H1 (cell line): ENCODE measurements at regions not wholly inside any gene's neighbourhood (a gene's known extent, or its start where the extent isn't known, plus 50 kb on each side); places are given as distances from the start of the nearest gene placed in this dataset.

ENCODE experiments used
- CTCF ChIA-PET: fragments of 300-600 bp; sonication (Branson Sonifier 250); formaldehyde crosslinking; loops from one replicate; lab custom pipeline; 2021; ENCODE audit not compliant: partially characterized antibody; lab: Charles Lee
- POLR2A ChIA-PET: fragments of 300-600 bp; sonication (Branson Sonifier 250); formaldehyde crosslinking; loops from one replicate; lab custom pipeline; 2021; ENCODE audit warnings: inconsistent platforms; ENCODE audit not compliant: partially characterized antibody; lab: Charles Lee
- DNase-seq, 2 experiments: peaks; one replicate each; pipeline versions ENCODE4 v3.0.0 to v3.0.0-alpha.2; 2010 to 2022; ENCODE audit warnings: low spot score in 2 of 2, low read depth in 1 of 2, mixed read lengths in 1 of 2
- FAIRE-seq: peaks from 2 replicates; lab custom pipeline; 2011; peaks lifted over from hg19 to GRCh38; lab: Jason Lieb, UNC
- H2AFZ ChIP-seq: 2 replicates; pipeline ENCODE4 v1.8.1; 2012; ENCODE audit warnings: low read length, inconsistent platforms
- H2AK5ac ChIP-seq: 2 replicates; pipeline ENCODE4 v1.6.1; 2013; ENCODE audit warnings: low read depth, low read length
- H2BK120ac ChIP-seq: replicated peaks from 2 replicates; pipeline ENCODE3; 2013; ENCODE audit warnings: low read depth, low read length, inconsistent platforms
- H2BK12ac ChIP-seq: 2 replicates; pipeline ENCODE4 v1.6.1; 2013; ENCODE audit warnings: low read depth, low read length
- H2BK15ac ChIP-seq: 2 replicates; pipeline ENCODE4 v1.6.1; 2013; ENCODE audit warnings: low read length
- H2BK20ac ChIP-seq: 2 replicates; pipeline ENCODE4 v1.6.1; 2013; ENCODE audit warnings: low read length
- H2BK5ac ChIP-seq: 2 replicates; pipeline ENCODE4 v1.6.1; 2013; ENCODE audit warnings: low read depth, low read length
- H3K14ac ChIP-seq: 2 replicates; pipeline ENCODE4 v1.6.1; 2013; ENCODE audit warnings: inconsistent platforms; ENCODE audit not compliant: insufficient read length
- H3K18ac ChIP-seq: 2 replicates; pipeline ENCODE4 v1.6.1; 2013; ENCODE audit warnings: low read length; ENCODE audit errors: extremely low read depth
- H3K23ac ChIP-seq: 2 replicates; pipeline ENCODE4 v1.6.1; 2013; ENCODE audit warnings: inconsistent platforms; ENCODE audit not compliant: insufficient read length
- H3K23me2 ChIP-seq: 2 replicates; pipeline ENCODE4 v1.6.1; 2013; ENCODE audit warnings: low read depth, low read length
- H3K27ac ChIP-seq: 2 replicates; pipeline ENCODE4 v1.6.1; 2011; ENCODE audit warnings: low read depth, low read length, inconsistent platforms
- H3K27me3 ChIP-seq, 4 experiments: replicated peaks in 1 of 4; 1 replicate in 1 of 4; 2 replicates in 3 of 4; pipeline versions ENCODE4 v1.6.1 to v1.8.1; 2011 to 2013; ENCODE audit warnings: low read length in 3 of 4, mild to moderate bottlenecking in 3 of 4, inconsistent platforms in 2 of 4, mixed read lengths in 2 of 4, moderate library complexity in 1 of 4; ENCODE audit not compliant: control insufficient read depth in 3 of 4, insufficient read depth in 3 of 4; ENCODE audit errors: extremely low read depth in 1 of 4
- H3K36me3 ChIP-seq, 4 experiments: 2 replicates each; pipeline versions ENCODE4 v1.6.1 to v1.8.1; 2011 to 2013; ENCODE audit warnings: mild to moderate bottlenecking in 4 of 4, low read length in 3 of 4, moderate library complexity in 2 of 4, control low read depth in 1 of 4, inconsistent platforms in 1 of 4; ENCODE audit not compliant: insufficient read depth in 4 of 4, control insufficient read depth in 2 of 4
- H3K4ac ChIP-seq: replicated peaks from 2 replicates; pipeline ENCODE3; 2013; ENCODE audit warnings: low read length, low read depth, mixed read lengths, inconsistent platforms; ENCODE audit not compliant: insufficient read length
- H3K4me1 ChIP-seq, 4 experiments: replicated peaks in 1 of 4; 1 replicate in 1 of 4; 2 replicates in 3 of 4; pipeline versions ENCODE4 v1.6.1 to v1.8.1; 2011 to 2013; ENCODE audit warnings: low read length in 3 of 4, inconsistent platforms in 2 of 4, mixed read lengths in 1 of 4; ENCODE audit not compliant: insufficient read depth in 4 of 4, control insufficient read depth in 3 of 4
- H3K4me2 ChIP-seq, 2 experiments: 2 replicates each; pipeline versions ENCODE4 v1.6.1 to v1.8.1; 2011 to 2013; ENCODE audit warnings: low read depth in 2 of 2, low read length in 2 of 2, control low read depth in 1 of 2, inconsistent platforms in 1 of 2, mild to moderate bottlenecking in 1 of 2; ENCODE audit not compliant: insufficient read depth in 1 of 2
- H3K4me3 ChIP-seq, 4 experiments: fragments of 200-600, 300-600 bp in 1 of 4; sonication (generic), shearing (Covaris generic), sonication (Bioruptor Twin) in 1 of 4; 2 replicates each; pipeline versions ENCODE4 v1.5.1 to v1.8.1; 2011 to 2016; ENCODE audit warnings: low read length in 4 of 4, low read depth in 3 of 4, control low read depth in 2 of 4, inconsistent platforms in 2 of 4, mild to moderate bottlenecking in 2 of 4, mixed read lengths in 1 of 4, moderate library complexity in 1 of 4; ENCODE audit not compliant: insufficient read depth in 2 of 4; ENCODE audit errors: extremely low read depth in 1 of 4
- H3K56ac ChIP-seq: replicated peaks from 2 replicates; pipeline ENCODE3; 2013; ENCODE audit warnings: low read depth, mild to moderate bottlenecking, mixed read lengths, low read length, inconsistent platforms; ENCODE audit not compliant: insufficient read length
- H3K79me1 ChIP-seq: 2 replicates; pipeline ENCODE4 v1.6.1; 2013; ENCODE audit warnings: low read depth, low read length, control low read depth
- H3K79me2 ChIP-seq, 2 experiments: 2 replicates each; pipeline versions ENCODE4 v1.6.1 to v1.8.1; 2012 to 2013; ENCODE audit warnings: low read length in 2 of 2, mild to moderate bottlenecking in 2 of 2, inconsistent platforms in 1 of 2; ENCODE audit not compliant: insufficient read depth in 2 of 2, control insufficient read depth in 1 of 2
- H3K9ac ChIP-seq, 4 experiments: replicated peaks in 1 of 4; 1 replicate in 1 of 4; 2 replicates in 3 of 4; pipeline versions ENCODE4 v1.6.1 to v1.8.1; 2011 to 2013; ENCODE audit warnings: low read depth in 3 of 4, low read length in 3 of 4, control low read depth in 2 of 4, mild to moderate bottlenecking in 2 of 4, moderate library complexity in 2 of 4, inconsistent platforms in 1 of 4; ENCODE audit errors: extremely low read depth in 1 of 4
- H3K9me3 ChIP-seq, 2 experiments: 2 replicates each; pipeline versions ENCODE4 v1.6.1 to v1.8.1; 2012 to 2013; ENCODE audit warnings: mild to moderate bottlenecking in 2 of 2, moderate library complexity in 2 of 2, control low read depth in 1 of 2, inconsistent platforms in 1 of 2, low read depth in 1 of 2, low read length in 1 of 2, mixed read lengths in 1 of 2; ENCODE audit not compliant: insufficient read depth in 2 of 2
- H4K20me1 ChIP-seq, 2 experiments: replicated peaks in 1 of 2; 2 replicates each; pipeline versions ENCODE3 to v1.8.1; 2011 to 2013; ENCODE audit warnings: inconsistent platforms in 2 of 2, low read length in 2 of 2, mild to moderate bottlenecking in 1 of 2; ENCODE audit not compliant: insufficient read depth in 2 of 2, control insufficient read depth in 1 of 2
- H4K5ac ChIP-seq: 2 replicates; pipeline ENCODE4 v1.6.1; 2013; ENCODE audit warnings: low read length, low read depth, mixed read lengths, inconsistent platforms; ENCODE audit not compliant: insufficient read length
- H4K8ac ChIP-seq: 2 replicates; pipeline ENCODE4 v1.8.0; 2013; ENCODE audit warnings: mild to moderate bottlenecking, moderate library complexity, low read length, inconsistent platforms; ENCODE audit not compliant: insufficient read depth; ENCODE audit errors: extremely low read depth
- H4K91ac ChIP-seq: replicated peaks from 2 replicates; pipeline ENCODE3; 2013; ENCODE audit warnings: low read length, mixed read lengths, inconsistent platforms; ENCODE audit not compliant: insufficient read length
- CBX5 ChIP-seq: fragments of 300-800, 300-1000 bp; sonication (generic); IDR thresholded peaks from 2 replicates; pipeline ENCODE4 v1.7.1; 2016; ENCODE audit warnings: antibody characterized with exemption, low read length, low read depth
- GABPA ChIP-seq: IDR thresholded peaks from 2 replicates; pipeline ENCODE4 v1.6.1; 2011; ENCODE audit warnings: mild to moderate bottlenecking, low read length, moderate library complexity, borderline replicate concordance; ENCODE audit not compliant: insufficient read depth
- GTF2F1 ChIP-seq: IDR thresholded peaks from 2 replicates; pipeline ENCODE4 v1.6.1; 2012; ENCODE audit warnings: low read depth, low read length, improper control_type of control experiment, borderline replicate concordance
- JUN ChIP-seq: IDR thresholded peaks from 2 replicates; pipeline ENCODE4 v1.6.1; 2011; ENCODE audit warnings: low read depth, mild to moderate bottlenecking, improper control_type of control experiment, low read length
- JUND ChIP-seq: IDR thresholded peaks from 2 replicates; pipeline ENCODE4 v1.6.1; 2011; ENCODE audit warnings: mild to moderate bottlenecking, improper control_type of control experiment, low read length
- SAP30 ChIP-seq: fragments of 300-600 bp; sonication (generic); IDR thresholded peaks from 2 replicates; pipeline ENCODE4 v1.7.1; 2012; ENCODE audit warnings: low read length, moderate library complexity, mild to moderate bottlenecking, inconsistent platforms; ENCODE audit not compliant: insufficient read depth, insufficient replicate concordance
- SIRT6 ChIP-seq: IDR thresholded peaks from one replicate; pipeline ENCODE4 v1.7.1; 2012; ENCODE audit warnings: low read length, inconsistent platforms
- SP4 ChIP-seq: IDR thresholded peaks from 2 replicates; pipeline ENCODE4 v1.6.1; 2012; ENCODE audit warnings: low read length, inconsistent platforms
- TBP ChIP-seq: IDR thresholded peaks from 2 replicates; pipeline ENCODE4 v1.6.1; 2011; ENCODE audit warnings: low read depth, low read length, improper control_type of control experiment
- ZNF274 ChIP-seq: IDR thresholded peaks from 2 replicates; pipeline ENCODE4 v1.7.0; 2012; ENCODE audit warnings: low read length, borderline replicate concordance; ENCODE audit errors: extremely low read depth
- WGBS, 2 experiments: shearing (Covaris generic) in 1 of 2; methylation state at CpG; one replicate each; pipeline versions ENCODE4 v1.1.6 to v1.1.7; 2013 to 2015; ENCODE audit warnings: low lambda C conversion rate in 2 of 2, mixed read lengths in 2 of 2, inconsistent platforms in 1 of 2, low coverage in 1 of 2, missing lambda C conversion rate in 1 of 2; ENCODE audit not compliant: insufficient replicate concordance in 2 of 2, insufficient coverage in 1 of 2, insufficient read length in 1 of 2; ENCODE audit errors: extremely low coverage in 1 of 2, missing lambda C conversion rate in 1 of 2; 5-methylcytosine and 5-hydroxymethylcytosine counted together
- TF ChIP-seq, protein P1 (sequence below), 3 experiments: IDR thresholded peaks; 1 replicate in 2 of 3; 2 replicates in 1 of 3; pipeline versions ENCODE4 v1.5.1 to v1.6.1; 2011; ENCODE audit warnings: low read length in 3 of 3, mild to moderate bottlenecking in 3 of 3, inconsistent platforms in 2 of 3, low read depth in 1 of 3, moderate library complexity in 1 of 3; ENCODE audit not compliant: insufficient read depth in 1 of 3; ENCODE audit errors: control extremely low read depth in 1 of 3

DNA sequence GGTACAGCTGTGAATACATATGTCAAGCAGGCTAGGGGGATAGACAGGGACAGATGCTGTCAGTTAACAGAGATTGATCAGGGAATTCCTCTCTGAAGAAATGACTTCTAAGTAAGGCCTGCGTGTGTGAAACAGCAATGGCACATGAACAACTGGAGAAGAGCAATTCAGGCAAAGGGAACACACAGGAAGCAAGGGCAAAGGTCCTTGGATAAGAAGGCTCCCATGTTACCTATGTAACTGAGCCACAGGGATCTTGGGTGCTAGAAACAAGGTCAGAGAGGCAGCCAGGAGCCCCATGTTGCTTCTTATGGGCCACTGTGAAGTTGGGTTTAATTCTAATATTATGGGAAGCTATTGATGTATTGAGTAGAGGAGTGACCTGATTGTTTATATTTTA, 373.7 kb upstream of the ACVR2A start:
- H3K27me3 ChIP-seq: no peaks in the 10 kb centered on the region
- no peaks in the 10 kb centered on the region for H3K79me2 ChIP-seq
- H3K9me3 ChIP-seq: no peaks in the 10 kb centered on the region
- H4K8ac ChIP-seq: no peak overlapping the region
- H4K20me1 ChIP-seq: no peaks in the 10 kb centered on the region
- no peak overlapping the region for H2BK120ac ChIP-seq
- no peak for FAIRE-seq
- H2BK20ac ChIP-seq: no peak overlapping the region
- H4K91ac ChIP-seq: no peak overlapping the region
- CTCF ChIA-PET: interaction anchor here (1.1 to 1.5 kb wide), 3 partner anchors 10 to 351 kb away, joined by 3 to 7 read pairs (median 3); no protein-coding TSS in a partner anchor
- H3K56ac ChIP-seq: no peak overlapping the region
- POLR2A ChIA-PET: interaction anchor here (2.1 kb wide), 1 partner anchor 13 kb away, joined by 4 read pairs; no protein-coding TSS in a partner anchor
- H3K18ac ChIP-seq: no peak overlapping the region; the same call in 1 of the 2 replicates
- H3K4me1 ChIP-seq: peaks cover 0 to 17% (median 11%) of the 10 kb centered on the region in 4 experiments; a peak in 6 of 7 replicates
- no peak overlapping the region for H2AK5ac ChIP-seq
- H3K14ac ChIP-seq: no peak overlapping the region
- H2AFZ ChIP-seq: no peak overlapping the region
- H2BK5ac ChIP-seq: no peak overlapping the region
- no peak overlapping the region for H3K4me3 ChIP-seq
- H3K27ac ChIP-seq: no peak overlapping the region
- H4K5ac ChIP-seq: no peak overlapping the region
- H2BK12ac ChIP-seq: no peak overlapping the region
- H3K4ac ChIP-seq: no peak overlapping the region
- 0 out of 2 replicates have a peak overlapping the region, but pooled peaks have one; percentile 50 for H2BK15ac ChIP-seq
- no peak overlapping the region for H3K4me2 ChIP-seq
- H3K23ac ChIP-seq: no peak overlapping the region
- DNase-seq: no peak
- H3K36me3 ChIP-seq: no peaks in the 10 kb centered on the region
- peaks cover 2% of the 10 kb centered on the region; the same call in 1 of the 2 replicates for H3K23me2 ChIP-seq
- H3K79me1 ChIP-seq: no peaks in the 10 kb centered on the region
- WGBS, 2 experiments: 88% methylated on average over 1 of the region's 1 CpG; no CpG with 5 or more reads in 1 of the 2 experiments
- no peak overlapping the region for H3K9ac ChIP-seq
- no peak for TF ChIP-seq SAP30
- no peak for TF ChIP-seq ZNF274
- TF ChIP-seq JUN: no peak
- TF ChIP-seq SIRT6: no peak
- no peak for TF ChIP-seq CBX5
- no peak for TF ChIP-seq GABPA
- TF ChIP-seq TBP: no peak
- no peak for TF ChIP-seq SP4
- TF ChIP-seq, protein P1, sequence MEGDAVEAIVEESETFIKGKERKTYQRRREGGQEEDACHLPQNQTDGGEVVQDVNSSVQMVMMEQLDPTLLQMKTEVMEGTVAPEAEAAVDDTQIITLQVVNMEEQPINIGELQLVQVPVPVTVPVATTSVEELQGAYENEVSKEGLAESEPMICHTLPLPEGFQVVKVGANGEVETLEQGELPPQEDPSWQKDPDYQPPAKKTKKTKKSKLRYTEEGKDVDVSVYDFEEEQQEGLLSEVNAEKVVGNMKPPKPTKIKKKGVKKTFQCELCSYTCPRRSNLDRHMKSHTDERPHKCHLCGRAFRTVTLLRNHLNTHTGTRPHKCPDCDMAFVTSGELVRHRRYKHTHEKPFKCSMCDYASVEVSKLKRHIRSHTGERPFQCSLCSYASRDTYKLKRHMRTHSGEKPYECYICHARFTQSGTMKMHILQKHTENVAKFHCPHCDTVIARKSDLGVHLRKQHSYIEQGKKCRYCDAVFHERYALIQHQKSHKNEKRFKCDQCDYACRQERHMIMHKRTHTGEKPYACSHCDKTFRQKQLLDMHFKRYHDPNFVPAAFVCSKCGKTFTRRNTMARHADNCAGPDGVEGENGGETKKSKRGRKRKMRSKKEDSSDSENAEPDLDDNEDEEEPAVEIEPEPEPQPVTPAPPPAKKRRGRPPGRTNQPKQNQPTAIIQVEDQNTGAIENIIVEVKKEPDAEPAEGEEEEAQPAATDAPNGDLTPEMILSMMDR (IDR thresholded peaks at IDR 0.05; ENCODE audit: control extremely low read depth in 1 of 3, insufficient read depth in 1 of 3, low read depth in 1 of 3, low read length in 3 of 3): no peak
- TF ChIP-seq GTF2F1: no peak
- TF ChIP-seq JUND: no peak
